H1 (cell line): ENCODE measurements at regions not wholly inside any gene's neighbourhood (a gene's known extent, or its start where the extent isn't known, plus 50 kb on each side); places are given as distances from the start of the nearest gene placed in this dataset.

ENCODE experiments used
- CTCF ChIA-PET: fragments of 300-600 bp; sonication (Branson Sonifier 250); formaldehyde crosslinking; loops from one replicate; lab custom pipeline; 2021; ENCODE audit not compliant: partially characterized antibody; lab: Charles Lee
- POLR2A ChIA-PET: fragments of 300-600 bp; sonication (Branson Sonifier 250); formaldehyde crosslinking; loops from one replicate; lab custom pipeline; 2021; ENCODE audit warnings: inconsistent platforms; ENCODE audit not compliant: partially characterized antibody; lab: Charles Lee
- DNase-seq, 2 experiments: peaks; one replicate each; pipeline versions ENCODE4 v3.0.0 to v3.0.0-alpha.2; 2010 to 2022; ENCODE audit warnings: low spot score in 2 of 2, low read depth in 1 of 2, mixed read lengths in 1 of 2
- FAIRE-seq: peaks from 2 replicates; lab custom pipeline; 2011; peaks lifted over from hg19 to GRCh38; lab: Jason Lieb, UNC
- H2AFZ ChIP-seq: 2 replicates; pipeline ENCODE4 v1.8.1; 2012; ENCODE audit warnings: low read length, inconsistent platforms
- H2AK5ac ChIP-seq: 2 replicates; pipeline ENCODE4 v1.6.1; 2013; ENCODE audit warnings: low read depth, low read length
- H2BK120ac ChIP-seq: replicated peaks from 2 replicates; pipeline ENCODE3; 2013; ENCODE audit warnings: low read depth, low read length, inconsistent platforms
- H2BK12ac ChIP-seq: 2 replicates; pipeline ENCODE4 v1.6.1; 2013; ENCODE audit warnings: low read depth, low read length
- H2BK15ac ChIP-seq: 2 replicates; pipeline ENCODE4 v1.6.1; 2013; ENCODE audit warnings: low read length
- H2BK20ac ChIP-seq: 2 replicates; pipeline ENCODE4 v1.6.1; 2013; ENCODE audit warnings: low read length
- H2BK5ac ChIP-seq: 2 replicates; pipeline ENCODE4 v1.6.1; 2013; ENCODE audit warnings: low read depth, low read length
- H3K14ac ChIP-seq: 2 replicates; pipeline ENCODE4 v1.6.1; 2013; ENCODE audit warnings: inconsistent platforms; ENCODE audit not compliant: insufficient read length
- H3K18ac ChIP-seq: 2 replicates; pipeline ENCODE4 v1.6.1; 2013; ENCODE audit warnings: low read length; ENCODE audit errors: extremely low read depth
- H3K23ac ChIP-seq: 2 replicates; pipeline ENCODE4 v1.6.1; 2013; ENCODE audit warnings: inconsistent platforms; ENCODE audit not compliant: insufficient read length
- H3K23me2 ChIP-seq: 2 replicates; pipeline ENCODE4 v1.6.1; 2013; ENCODE audit warnings: low read depth, low read length
- H3K27ac ChIP-seq: 2 replicates; pipeline ENCODE4 v1.6.1; 2011; ENCODE audit warnings: low read depth, low read length, inconsistent platforms
- H3K27me3 ChIP-seq, 4 experiments: replicated peaks in 1 of 4; 1 replicate in 1 of 4; 2 replicates in 3 of 4; pipeline versions ENCODE4 v1.6.1 to v1.8.1; 2011 to 2013; ENCODE audit warnings: low read length in 3 of 4, mild to moderate bottlenecking in 3 of 4, inconsistent platforms in 2 of 4, mixed read lengths in 2 of 4, moderate library complexity in 1 of 4; ENCODE audit not compliant: control insufficient read depth in 3 of 4, insufficient read depth in 3 of 4; ENCODE audit errors: extremely low read depth in 1 of 4
- H3K36me3 ChIP-seq, 4 experiments: 2 replicates each; pipeline versions ENCODE4 v1.6.1 to v1.8.1; 2011 to 2013; ENCODE audit warnings: mild to moderate bottlenecking in 4 of 4, low read length in 3 of 4, moderate library complexity in 2 of 4, control low read depth in 1 of 4, inconsistent platforms in 1 of 4; ENCODE audit not compliant: insufficient read depth in 4 of 4, control insufficient read depth in 2 of 4
- H3K4ac ChIP-seq: replicated peaks from 2 replicates; pipeline ENCODE3; 2013; ENCODE audit warnings: low read length, low read depth, mixed read lengths, inconsistent platforms; ENCODE audit not compliant: insufficient read length
- H3K4me1 ChIP-seq, 4 experiments: replicated peaks in 1 of 4; 1 replicate in 1 of 4; 2 replicates in 3 of 4; pipeline versions ENCODE4 v1.6.1 to v1.8.1; 2011 to 2013; ENCODE audit warnings: low read length in 3 of 4, inconsistent platforms in 2 of 4, mixed read lengths in 1 of 4; ENCODE audit not compliant: insufficient read depth in 4 of 4, control insufficient read depth in 3 of 4
- H3K4me2 ChIP-seq, 2 experiments: 2 replicates each; pipeline versions ENCODE4 v1.6.1 to v1.8.1; 2011 to 2013; ENCODE audit warnings: low read depth in 2 of 2, low read length in 2 of 2, control low read depth in 1 of 2, inconsistent platforms in 1 of 2, mild to moderate bottlenecking in 1 of 2; ENCODE audit not compliant: insufficient read depth in 1 of 2
- H3K4me3 ChIP-seq, 4 experiments: fragments of 200-600, 300-600 bp in 1 of 4; sonication (generic), shearing (Covaris generic), sonication (Bioruptor Twin) in 1 of 4; 2 replicates each; pipeline versions ENCODE4 v1.5.1 to v1.8.1; 2011 to 2016; ENCODE audit warnings: low read length in 4 of 4, low read depth in 3 of 4, control low read depth in 2 of 4, inconsistent platforms in 2 of 4, mild to moderate bottlenecking in 2 of 4, mixed read lengths in 1 of 4, moderate library complexity in 1 of 4; ENCODE audit not compliant: insufficient read depth in 2 of 4; ENCODE audit errors: extremely low read depth in 1 of 4
- H3K56ac ChIP-seq: replicated peaks from 2 replicates; pipeline ENCODE3; 2013; ENCODE audit warnings: low read depth, mild to moderate bottlenecking, mixed read lengths, low read length, inconsistent platforms; ENCODE audit not compliant: insufficient read length
- H3K79me1 ChIP-seq: 2 replicates; pipeline ENCODE4 v1.6.1; 2013; ENCODE audit warnings: low read depth, low read length, control low read depth
- H3K79me2 ChIP-seq, 2 experiments: 2 replicates each; pipeline versions ENCODE4 v1.6.1 to v1.8.1; 2012 to 2013; ENCODE audit warnings: low read length in 2 of 2, mild to moderate bottlenecking in 2 of 2, inconsistent platforms in 1 of 2; ENCODE audit not compliant: insufficient read depth in 2 of 2, control insufficient read depth in 1 of 2
- H3K9ac ChIP-seq, 4 experiments: replicated peaks in 1 of 4; 1 replicate in 1 of 4; 2 replicates in 3 of 4; pipeline versions ENCODE4 v1.6.1 to v1.8.1; 2011 to 2013; ENCODE audit warnings: low read depth in 3 of 4, low read length in 3 of 4, control low read depth in 2 of 4, mild to moderate bottlenecking in 2 of 4, moderate library complexity in 2 of 4, inconsistent platforms in 1 of 4; ENCODE audit errors: extremely low read depth in 1 of 4
- H3K9me3 ChIP-seq, 2 experiments: 2 replicates each; pipeline versions ENCODE4 v1.6.1 to v1.8.1; 2012 to 2013; ENCODE audit warnings: mild to moderate bottlenecking in 2 of 2, moderate library complexity in 2 of 2, control low read depth in 1 of 2, inconsistent platforms in 1 of 2, low read depth in 1 of 2, low read length in 1 of 2, mixed read lengths in 1 of 2; ENCODE audit not compliant: insufficient read depth in 2 of 2
- H4K20me1 ChIP-seq, 2 experiments: replicated peaks in 1 of 2; 2 replicates each; pipeline versions ENCODE3 to v1.8.1; 2011 to 2013; ENCODE audit warnings: inconsistent platforms in 2 of 2, low read length in 2 of 2, mild to moderate bottlenecking in 1 of 2; ENCODE audit not compliant: insufficient read depth in 2 of 2, control insufficient read depth in 1 of 2
- H4K5ac ChIP-seq: 2 replicates; pipeline ENCODE4 v1.6.1; 2013; ENCODE audit warnings: low read length, low read depth, mixed read lengths, inconsistent platforms; ENCODE audit not compliant: insufficient read length
- H4K8ac ChIP-seq: 2 replicates; pipeline ENCODE4 v1.8.0; 2013; ENCODE audit warnings: mild to moderate bottlenecking, moderate library complexity, low read length, inconsistent platforms; ENCODE audit not compliant: insufficient read depth; ENCODE audit errors: extremely low read depth
- H4K91ac ChIP-seq: replicated peaks from 2 replicates; pipeline ENCODE3; 2013; ENCODE audit warnings: low read length, mixed read lengths, inconsistent platforms; ENCODE audit not compliant: insufficient read length
- EZH2 ChIP-seq: fragments of 200-600 bp; sonication (generic); IDR thresholded peaks from 2 replicates; pipeline ENCODE4 v1.7.1; 2012; ENCODE audit warnings: low read depth, mild to moderate bottlenecking, moderate library complexity, low read length, inconsistent platforms; ENCODE audit not compliant: severe bottlenecking
- WGBS, 2 experiments: shearing (Covaris generic) in 1 of 2; methylation state at CpG; one replicate each; pipeline versions ENCODE4 v1.1.6 to v1.1.7; 2013 to 2015; ENCODE audit warnings: low lambda C conversion rate in 2 of 2, mixed read lengths in 2 of 2, inconsistent platforms in 1 of 2, low coverage in 1 of 2, missing lambda C conversion rate in 1 of 2; ENCODE audit not compliant: insufficient replicate concordance in 2 of 2, insufficient coverage in 1 of 2, insufficient read length in 1 of 2; ENCODE audit errors: extremely low coverage in 1 of 2, missing lambda C conversion rate in 1 of 2; 5-methylcytosine and 5-hydroxymethylcytosine counted together

- no peak overlapping the region for H2BK15ac ChIP-seq
- POLR2A ChIA-PET, result no interaction called here
- no peak overlapping the region for H3K4me3 ChIP-seq
- no peak overlapping the region for H2BK120ac ChIP-seq
- CTCF ChIA-PET, result interaction anchor here (0.6 to 0.7 kb wide), 2 partner anchors 42 to 1423 kb away, joined by 4 to 5 read pairs; no protein-coding TSS in a partner anchor
- no peak overlapping the region for H3K14ac ChIP-seq
- no peak overlapping the region for H3K23ac ChIP-seq
- H3K27ac ChIP-seq, result no peak overlapping the region
- H3K27me3 ChIP-seq, result no peaks in the 10 kb centered on the region
- H2AFZ ChIP-seq, result no peak overlapping the region
- H4K5ac ChIP-seq, result no peak overlapping the region
- H2BK20ac ChIP-seq, result no peak overlapping the region
- no peaks in the 10 kb centered on the region; the same call in 1 of the 2 replicates for H3K23me2 ChIP-seq
- DNase-seq (no peak), FAIRE-seq (no peak)
- no peaks in the 10 kb centered on the region for H3K4me1 ChIP-seq
- H2BK5ac ChIP-seq, result no peak overlapping the region
- no peaks in the 10 kb centered on the region for H3K36me3 ChIP-seq
- H4K8ac ChIP-seq, result no peak overlapping the region
- H3K4ac ChIP-seq, result no peak overlapping the region
- no peak overlapping the region for H3K18ac ChIP-seq
- H3K56ac ChIP-seq, result no peak overlapping the region
- no peaks in the 10 kb centered on the region for H4K20me1 ChIP-seq
- H2AK5ac ChIP-seq, result no peak overlapping the region
- H3K9ac ChIP-seq, result no peak overlapping the region
- no peaks in the 10 kb centered on the region for H3K79me1 ChIP-seq
- H3K79me2 ChIP-seq, result no peaks in the 10 kb centered on the region
- WGBS, 2 experiments, result 95% methylated on average over 3 of the region's 3 CpGs; no CpG with 5 or more reads in 1 of the 2 experiments
- H4K91ac ChIP-seq, result no peak overlapping the region
- TF ChIP-seq EZH2, result no peak
- H2BK12ac ChIP-seq, result no peak overlapping the region
- H3K9me3 ChIP-seq, result no peaks in the 10 kb centered on the region
- no peak overlapping the region for H3K4me2 ChIP-seq
Measured at GRCh38 chr18:34048423-34048822, 176.3 kb downstream of the NOL4 start.
